ENCODE measurements at regions not wholly inside any gene's neighbourhood (a gene's known extent, or its start where the extent isn't known, plus 50 kb on each side); places are given as distances from the start of the nearest gene placed in this dataset.

- Histone ChIP-seq H4K91ac (ENCODE audit: insufficient read length, low read depth, low read length) (no peak overlapping the region), H2AFZ (ENCODE audit: low read length) (no peak overlapping the region)
- no peak for TF ChIP-seq CTCF (conservative IDR thresholded peaks at IDR 0.05)
Observed at GRCh38 chr18:29076645-29077044, 899.7 kb upstream of the CDH2 start.

More at GRCh38 chr18:29076645-29077044, 899.7 kb upstream of the CDH2 start:
- no peaks in the 10 kb centered on the region for H3K79me1 ChIP-seq (ENCODE audit: insufficient read depth, low read depth, low read length, poor library complexity, severe bottlenecking)
- H3K27ac ChIP-seq (ENCODE audit: insufficient read length, low read depth, low read length) = no peak overlapping the region
- H3K18ac ChIP-seq (ENCODE audit: insufficient read length, low read depth, low read length) = no peak overlapping the region
- no peak overlapping the region for H3K4ac ChIP-seq (ENCODE audit: low read depth, low read length)
- no peak overlapping the region for H2BK5ac ChIP-seq (ENCODE audit: insufficient read length, low read length)
- H3K79me2 ChIP-seq (ENCODE audit: insufficient read depth, low read length) = no peaks in the 10 kb centered on the region
- H3K27me3 ChIP-seq (ENCODE audit: insufficient read depth, low read length) = no peaks in the 10 kb centered on the region
- no peaks in the 10 kb centered on the region for H3K36me3 Mint-ChIP-seq (ENCODE audit: insufficient read depth in 1 of 3, low read depth in 3 of 3)
- H3K9ac ChIP-seq (ENCODE audit: extremely low read depth, insufficient read length, low read length) = no peak overlapping the region
- H3K14ac ChIP-seq (ENCODE audit: insufficient read depth, low read length) = no peak overlapping the region
- H3K4me2 ChIP-seq (ENCODE audit: insufficient read depth, insufficient read length, low read length) = no peak overlapping the region
- WGBS (ENCODE audit: extremely low coverage, insufficient read length, low lambda C conversion rate) = no CpG with 5 or more reads among the region's 2 CpGs
- no peak for DNase-seq
- H4K8ac ChIP-seq (replicated peaks; ENCODE audit: insufficient read length, low read depth, low read length) = no peak overlapping the region
- no peak overlapping the region for H4K5ac ChIP-seq (ENCODE audit: insufficient read length, low read depth, low read length)
- H3K56ac ChIP-seq (ENCODE audit: insufficient read length, low read depth, low read length) = no peak overlapping the region
- no peak overlapping the region for H2BK20ac ChIP-seq (ENCODE audit: low read depth, low read length, poor library complexity, severe bottlenecking)
- H2BK15ac ChIP-seq (ENCODE audit: low read depth, low read length) = no peak overlapping the region
- H3K23me2 ChIP-seq (ENCODE audit: insufficient read length, low read depth, low read length, poor library complexity, severe bottlenecking) = no peaks in the 10 kb centered on the region
- no peak overlapping the region for H2AK5ac ChIP-seq (ENCODE audit: insufficient read length, low read length)
- H3K9me3 ChIP-seq (ENCODE audit: control insufficient read depth, low read depth, low read length) = no peaks in the 10 kb centered on the region
- H3K9me3 Mint-ChIP-seq = no peaks in the 10 kb centered on the region
- H3K4me3 Mint-ChIP-seq = no peak overlapping the region
- H3K4me1 Mint-ChIP-seq = peaks cover 6 to 7% of the 10 kb centered on the region in 2 experiments
- no peak overlapping the region for H3K23ac ChIP-seq (ENCODE audit: insufficient read length, low read depth, low read length)
- no peak overlapping the region for H3K27ac Mint-ChIP-seq
- no peak overlapping the region for H2BK120ac ChIP-seq (ENCODE audit: low read depth, low read length, poor library complexity, severe bottlenecking)
- no peak overlapping the region for H3T11ph ChIP-seq (ENCODE audit: low read length)
- H4K20me1 ChIP-seq (ENCODE audit: control insufficient read depth, insufficient read depth, insufficient read length) = no peaks in the 10 kb centered on the region
- H2BK12ac ChIP-seq (ENCODE audit: insufficient read length, low read depth, low read length) = no peak overlapping the region
- peaks cover 3% of the 10 kb centered on the region for H3K4me1 ChIP-seq (ENCODE audit: insufficient read depth, low read length)
- no peaks in the 10 kb centered on the region for H3K27me3 Mint-ChIP-seq (ENCODE audit: low read depth)
